A549 (cell line): ENCODE measurements at regions not wholly inside any gene's neighbourhood (a gene's known extent, or its start where the extent isn't known, plus 50 kb on each side); places are given as distances from the start of the nearest gene placed in this dataset.

Experiments
- FOSB ChIP-seq: fragments of 250-450 bp; sonication (Bioruptor Pico); IDR thresholded peaks from 2 replicates; pipeline ENCODE4 v1.5.0; 2020; ENCODE audit warnings: mild to moderate bottlenecking, moderate library complexity
- HOXA7 ChIP-seq: fragments of 250-450 bp; sonication (Bioruptor Pico); IDR thresholded peaks from 2 replicates; pipeline ENCODE4 v1.5.0; 2020; ENCODE audit warnings: mild to moderate bottlenecking, moderate library complexity
- NPAS2 ChIP-seq: fragments of 250-450 bp; sonication (Bioruptor Pico); IDR thresholded peaks from 2 replicates; pipeline ENCODE4 v1.8.0; 2022; ENCODE audit warnings: mild to moderate bottlenecking, moderate library complexity, borderline replicate concordance
- PHF8 ChIP-seq: fragments of 200-600 bp; sonication (generic); IDR thresholded peaks from 2 replicates; pipeline ENCODE4 v1.6.1; 2016; ENCODE audit warnings: low read depth, mild to moderate bottlenecking, antibody characterized with exemption, moderate library complexity, borderline replicate concordance
- TF ChIP-seq, protein P1 (sequence below): fragments of >200 bp; sonication (Bioruptor Twin); formaldehyde crosslinking; IDR thresholded peaks from 3 replicates; pipeline ENCODE4 v1.5.1; 2016

DNA sequence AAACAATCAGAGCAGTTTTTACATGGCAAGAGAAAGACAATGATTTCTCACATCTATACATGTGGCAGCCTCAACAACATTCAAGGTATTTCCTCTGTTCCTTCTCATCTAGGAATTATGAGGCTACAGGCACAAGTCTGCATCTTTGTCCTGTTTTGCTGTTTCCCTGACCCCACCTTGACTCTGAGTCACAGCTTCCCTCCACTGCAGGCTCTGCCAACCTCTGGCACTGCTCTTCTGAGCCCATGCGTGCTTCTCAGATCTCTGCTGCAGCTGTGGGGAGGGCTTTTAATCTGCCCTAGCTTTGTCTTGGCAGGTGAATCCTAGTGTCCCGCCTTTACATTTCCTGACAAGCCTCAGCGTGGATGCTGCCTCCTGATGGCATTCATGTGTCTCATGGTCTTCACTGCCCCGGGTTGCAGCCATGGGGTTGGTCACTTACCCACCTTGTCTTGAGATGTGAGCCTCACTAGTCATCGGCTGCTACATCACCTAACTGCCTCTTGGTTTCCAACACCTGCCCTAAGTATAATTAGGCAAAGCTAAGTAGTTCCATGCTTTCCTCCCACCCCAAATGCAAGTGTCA lies 578.5 kb downstream of the TBC1D22A start:
- TF ChIP-seq HOXA7: no peak
- TF ChIP-seq PHF8: no peak
- TF ChIP-seq, protein P1, sequence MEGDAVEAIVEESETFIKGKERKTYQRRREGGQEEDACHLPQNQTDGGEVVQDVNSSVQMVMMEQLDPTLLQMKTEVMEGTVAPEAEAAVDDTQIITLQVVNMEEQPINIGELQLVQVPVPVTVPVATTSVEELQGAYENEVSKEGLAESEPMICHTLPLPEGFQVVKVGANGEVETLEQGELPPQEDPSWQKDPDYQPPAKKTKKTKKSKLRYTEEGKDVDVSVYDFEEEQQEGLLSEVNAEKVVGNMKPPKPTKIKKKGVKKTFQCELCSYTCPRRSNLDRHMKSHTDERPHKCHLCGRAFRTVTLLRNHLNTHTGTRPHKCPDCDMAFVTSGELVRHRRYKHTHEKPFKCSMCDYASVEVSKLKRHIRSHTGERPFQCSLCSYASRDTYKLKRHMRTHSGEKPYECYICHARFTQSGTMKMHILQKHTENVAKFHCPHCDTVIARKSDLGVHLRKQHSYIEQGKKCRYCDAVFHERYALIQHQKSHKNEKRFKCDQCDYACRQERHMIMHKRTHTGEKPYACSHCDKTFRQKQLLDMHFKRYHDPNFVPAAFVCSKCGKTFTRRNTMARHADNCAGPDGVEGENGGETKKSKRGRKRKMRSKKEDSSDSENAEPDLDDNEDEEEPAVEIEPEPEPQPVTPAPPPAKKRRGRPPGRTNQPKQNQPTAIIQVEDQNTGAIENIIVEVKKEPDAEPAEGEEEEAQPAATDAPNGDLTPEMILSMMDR: no peak
- TF ChIP-seq NPAS2: no peak
- no peak for TF ChIP-seq FOSB (CRISPR knock-in tag)
